NCI-H748 treated with DMSO at 0.1 percent for 48 hours (cell line): ENCODE measurements at regions not wholly inside any gene's neighbourhood (a gene's known extent, or its start where the extent isn't known, plus 50 kb on each side); places are given as distances from the start of the nearest gene placed in this dataset.
A peak's percentile ranks its signal among the peaks of the same experiment; 100 is the strongest.

Experiments used
- DNase-seq: peaks from one replicate; lab custom pipeline; 2025; lab: John Stamatoyannopoulos, UW

GRCh38 chr1:234672349-234673135 is 62.6 kb upstream of the IRF2BP2 start:
- no peak for DNase-seq

- peak; percentile 15 for DNase-seq
Observed at GRCh38 chr1:234670967-234671626, 61.1 kb upstream of the IRF2BP2 start.

- no peak for DNase-seq
Observed at GRCh38 chr1:234669499-234669898, 59.5 kb upstream of the IRF2BP2 start.

- DNase-seq: no peak
Observed at GRCh38 chr1:234668577-234668955, 58.6 kb upstream of the IRF2BP2 start.

GRCh38 chr1:234667600-234668576 is 57.9 kb upstream of the IRF2BP2 start:
- DNase-seq: no peak

GRCh38 chr1:234666761-234667160 is 56.8 kb upstream of the IRF2BP2 start:
- no peak for DNase-seq

- DNase-seq: no peak
Observed at GRCh38 chr1:234665975-234666605, 56.1 kb upstream of the IRF2BP2 start.

GRCh38 chr1:234662148-234662547 is 52.2 kb upstream of the IRF2BP2 start:
- DNase-seq: no peak

- DNase-seq: no peak
Observed at GRCh38 chr1:234661317-234661928, 51.4 kb upstream of the IRF2BP2 start.

- no peak for DNase-seq
Observed at GRCh38 chr1:234660536-234661316, 50.7 kb upstream of the IRF2BP2 start.
